Body of pancreas (tissue), 4 donors: ENCODE measurements at regions not wholly inside any gene's neighbourhood (a gene's known extent, or its start where the extent isn't known, plus 50 kb on each side); places are given as distances from the start of the nearest gene placed in this dataset.

Experiments
- ATAC-seq: fragments of 150-250 bp; one replicate; pipeline ENCODE4 v1.9.1; 2016
- DNase-seq, 4 donors: peaks; one replicate each; pipeline ENCODE4 v3.0.0-alpha.2; 2019
- H3K27ac ChIP-seq, 4 donors: fragments of 200-600 bp; sonication (generic); 1 replicate in 3 of 4; 2 replicates in 1 of 4; pipeline versions ENCODE4 v1.5.1 to v1.6.1; 2016 to 2019; ENCODE audit warnings: mild to moderate bottlenecking in 1 of 4, mixed read lengths in 1 of 4, moderate library complexity in 1 of 4
- H3K27me3 ChIP-seq, 2 donors: fragments of 200-600 bp; sonication (generic); one replicate each; pipeline ENCODE4 v1.6.0; 2016; ENCODE audit warnings: mild to moderate bottlenecking in 1 of 2
- H3K36me3 ChIP-seq, 2 donors: fragments of 200-600 bp; sonication (generic); replicated peaks in 1 of 2; 2 replicates each; pipeline ENCODE4 v1.5.1; 2016; ENCODE audit warnings: low read depth in 2 of 2; ENCODE audit not compliant: insufficient read depth in 1 of 2
- H3K4me1 ChIP-seq: fragments of 200-600 bp; sonication (generic); one replicate; pipeline ENCODE4 v1.6.0; 2016
- H3K4me3 ChIP-seq, 2 donors: fragments of 200-600 bp; sonication (generic); 1 replicate in 1 of 2; 2 replicates in 1 of 2; pipeline ENCODE4 v1.5.1; 2016 to 2019
- H3K9me3 ChIP-seq, 3 donors: fragments of 200-600 bp; sonication (generic); 1 replicate in 2 of 3; 2 replicates in 1 of 3; pipeline ENCODE4 v1.5.1; 2016
- CTCF ChIP-seq, 7 experiments: fragments of 450-650 bp in 4 of 7; fragments of 200-600 bp in 3 of 7; sonication (generic) in 3 of 7; IDR thresholded peaks; one replicate each; pipeline ENCODE4 v1.5.1; 2016 to 2019; ENCODE audit warnings: antibody characterized with exemption in 7 of 7
- POLR2A ChIP-seq, 3 donors: fragments of 450-650 bp; IDR thresholded peaks; one replicate each; pipeline ENCODE4 v1.6.1; 2016; ENCODE audit warnings: antibody characterized with exemption in 3 of 3, mild to moderate bottlenecking in 2 of 3
- WGBS, 2 donors: methylation state at CpG; one replicate each; pipeline ENCODE4 v1.1.5; 2017; 5-methylcytosine and 5-hydroxymethylcytosine counted together
- intact Hi-C: fragments of 100-400 bp; cut with DNase I; formaldehyde crosslinking; loops from one replicate; pipeline ENCODE4 v1.15.1; 2023

- Histone ChIP-seq H3K27me3 (no peaks in the 10 kb centered on the region), H3K4me3 (no peak overlapping the region), H3K27ac (no peak overlapping the region), H3K4me1 (no peaks in the 10 kb centered on the region), H3K36me3 (no peaks in the 10 kb centered on the region), H3K9me3 (no peaks in the 10 kb centered on the region)
- TF ChIP-seq CTCF (IDR thresholded peaks at IDR 0.05) (no peak), POLR2A (IDR thresholded peaks at IDR 0.05) (no peak)
- intact Hi-C loops, result no loop called here
- DNase-seq (no peak), ATAC-seq (no peak)
Measured at GRCh38 chr12:88251798-88252197, 109.7 kb downstream of the TMTC3 start.

DNA sequence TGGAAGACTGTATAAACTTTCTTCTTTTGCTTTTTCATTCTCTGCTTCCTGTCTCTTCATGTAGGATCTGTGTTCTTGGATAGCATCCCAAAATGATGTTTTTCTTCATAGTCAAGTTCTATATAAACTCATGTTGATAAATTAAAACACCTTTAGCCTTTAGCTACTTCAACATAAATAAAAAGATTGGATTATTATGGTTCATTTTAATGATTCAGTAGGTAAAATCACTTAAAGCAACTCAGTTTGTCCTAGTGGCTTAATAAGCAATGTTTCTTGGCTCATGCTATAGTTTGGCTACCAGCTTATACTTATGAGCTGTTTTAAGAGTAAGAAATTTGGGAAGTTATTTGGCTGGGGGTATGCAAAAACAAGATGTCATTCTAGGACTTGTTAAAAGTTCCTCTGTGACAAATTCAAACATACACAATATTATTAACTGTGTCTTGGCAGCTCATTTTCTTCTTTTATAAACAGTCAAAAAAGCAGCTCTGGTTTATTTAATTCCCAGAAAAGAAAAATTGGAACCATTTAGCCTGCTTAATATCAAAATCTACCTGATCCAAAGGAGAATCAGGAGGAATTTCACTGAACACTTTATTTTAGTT lies 111.4 kb downstream of the TMTC3 start:
- DNase-seq (no peak), ATAC-seq (no peak)
- H3K4me3 ChIP-seq, result no peak overlapping the region
- H3K9me3 ChIP-seq, result no peaks in the 10 kb centered on the region
- TF ChIP-seq POLR2A (IDR thresholded peaks at IDR 0.05) (no peak), CTCF (IDR thresholded peaks at IDR 0.05) (no peak)
- H3K4me1 ChIP-seq, result no peaks in the 10 kb centered on the region
- intact Hi-C loops, result no loop called here
- H3K27ac ChIP-seq, result no peak overlapping the region
- H3K27me3 ChIP-seq, result no peaks in the 10 kb centered on the region
- H3K36me3 ChIP-seq, result no peaks in the 10 kb centered on the region

DNA sequence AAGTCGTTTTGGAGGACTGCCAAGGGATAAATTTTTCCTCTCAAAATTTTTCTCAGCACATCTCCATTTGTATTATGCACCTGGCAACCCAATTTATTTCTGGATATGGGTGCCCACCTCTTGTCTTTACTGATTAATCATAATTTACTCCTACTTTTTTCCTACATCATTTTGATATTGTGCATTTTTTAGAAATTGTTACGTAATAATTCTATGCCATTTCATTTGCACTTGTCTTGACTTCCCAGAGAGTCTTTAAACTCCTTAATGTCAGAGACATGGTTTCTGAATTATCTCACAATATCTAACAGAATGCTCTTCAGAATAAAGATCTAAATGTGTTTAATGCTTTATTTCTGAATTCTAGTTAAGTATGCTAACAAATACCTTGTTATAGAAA lies 113.1 kb downstream of the TMTC3 start:
- intact Hi-C loops, result no loop called here
- H3K4me3 ChIP-seq, result no peak overlapping the region
- H3K36me3 ChIP-seq, result no peaks in the 10 kb centered on the region
- no peak overlapping the region for H3K27ac ChIP-seq
- TF ChIP-seq CTCF (IDR thresholded peaks at IDR 0.05) (no peak), POLR2A (IDR thresholded peaks at IDR 0.05) (no peak)
- H3K27me3 ChIP-seq, result no peaks in the 10 kb centered on the region
- DNase-seq (no peak), ATAC-seq (no peak)
- H3K4me1 ChIP-seq, result no peaks in the 10 kb centered on the region
- H3K9me3 ChIP-seq, result no peaks in the 10 kb centered on the region
- 63 to 64% methylated on average over 2 of the region's 2 CpGs for WGBS, 2 donors

DNA sequence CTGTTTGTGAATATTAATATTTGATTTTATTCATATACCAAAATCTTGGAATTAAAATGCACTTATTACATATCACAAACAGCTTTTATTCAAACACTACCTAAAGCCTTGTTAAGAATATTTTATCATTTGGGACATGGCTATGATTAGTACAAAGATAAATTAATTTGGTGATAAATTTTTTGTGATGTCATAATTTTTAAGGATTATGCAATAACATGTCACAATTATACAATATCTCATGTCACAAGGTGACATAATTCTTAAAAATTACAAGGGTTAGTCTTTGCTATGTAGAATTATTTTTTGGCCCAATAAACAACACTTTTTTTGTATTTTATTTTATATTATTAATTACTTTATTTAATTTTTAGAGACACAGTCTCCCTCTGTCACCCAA lies 113.7 kb downstream of the TMTC3 start:
- no peaks in the 10 kb centered on the region for H3K9me3 ChIP-seq
- no peaks in the 10 kb centered on the region for H3K36me3 ChIP-seq
- ATAC-seq, result no peak
- no peaks in the 10 kb centered on the region for H3K4me1 ChIP-seq
- H3K27ac ChIP-seq, result no peak overlapping the region
- no peaks in the 10 kb centered on the region for H3K27me3 ChIP-seq
- no peak overlapping the region for H3K4me3 ChIP-seq
- intact Hi-C loops, result no loop called here
- TF ChIP-seq POLR2A (IDR thresholded peaks at IDR 0.05) (no peak), CTCF (IDR thresholded peaks at IDR 0.05) (no peak)
- DNase-seq, result no peak

GRCh38 chr12:88258396-88258795 lies 116.3 kb downstream of the TMTC3 start:
- 85 to 90% methylated on average over 2 of the region's 2 CpGs for WGBS, 2 donors
- no peak for ATAC-seq
- DNase-seq, result no peak
- intact Hi-C loops, result no loop called here
- H3K4me3 ChIP-seq, result no peak overlapping the region
- H3K27ac ChIP-seq, result no peak overlapping the region
- H3K9me3 ChIP-seq, result no peaks in the 10 kb centered on the region
- TF ChIP-seq CTCF (IDR thresholded peaks at IDR 0.05) (no peak), POLR2A (IDR thresholded peaks at IDR 0.05) (no peak)
- no peaks in the 10 kb centered on the region for H3K4me1 ChIP-seq
- H3K27me3 ChIP-seq, result no peaks in the 10 kb centered on the region
- no peaks in the 10 kb centered on the region for H3K36me3 ChIP-seq
